ENCODE measurements at regions not wholly inside any gene's neighbourhood (a gene's known extent, or its start where the extent isn't known, plus 50 kb on each side); places are given as distances from the start of the nearest gene placed in this dataset.

GRCh38 chr5:4188704-4189103 is 593.1 kb downstream of the IRX1 start:
- no peak for DNase-seq (ENCODE audit: low spot score)

- no peak for DNase-seq (ENCODE audit: low spot score)
Measured at GRCh38 chr5:4189317-4189716, 593.7 kb downstream of the IRX1 start.

GRCh38 chr5:4191041-4191440 is 595.4 kb downstream of the IRX1 start:
- no peak for DNase-seq (ENCODE audit: low spot score)

- DNase-seq (ENCODE audit: low spot score), result no peak
Measured at GRCh38 chr5:4191703-4192102, 596.1 kb downstream of the IRX1 start.

GRCh38 chr5:4192111-4192510 is 596.5 kb downstream of the IRX1 start:
- DNase-seq (ENCODE audit: low spot score), result no peak

- DNase-seq (ENCODE audit: low spot score), result no peak
Measured at GRCh38 chr5:4196744-4197143, 601.1 kb downstream of the IRX1 start.

GRCh38 chr5:4197151-4197550 is 601.5 kb downstream of the IRX1 start:
- no peak for DNase-seq (ENCODE audit: low spot score)

- no peak for DNase-seq (ENCODE audit: low spot score)
Measured at GRCh38 chr5:4198461-4198860, 602.8 kb downstream of the IRX1 start.

- no peak for DNase-seq (ENCODE audit: low spot score)
Measured at GRCh38 chr5:4199049-4199841, 603.6 kb downstream of the IRX1 start.

- DNase-seq (ENCODE audit: low spot score), result no peak
Measured at GRCh38 chr5:4203146-4203545, 607.5 kb downstream of the IRX1 start.

- no peak for DNase-seq (ENCODE audit: low spot score)
Measured at GRCh38 chr5:4204276-4205141, 608.9 kb downstream of the IRX1 start.

GRCh38 chr5:4205398-4205797 is 609.8 kb downstream of the IRX1 start:
- DNase-seq (ENCODE audit: low spot score), result no peak

GRCh38 chr5:4206127-4206526 is 610.5 kb downstream of the IRX1 start:
- DNase-seq (ENCODE audit: low spot score), result no peak

- no peak for DNase-seq (ENCODE audit: low spot score)
Measured at GRCh38 chr5:4207486-4207885, 611.9 kb downstream of the IRX1 start.

- no peak for DNase-seq (ENCODE audit: low spot score)
Measured at GRCh38 chr5:4208537-4208936, 612.9 kb downstream of the IRX1 start.

GRCh38 chr5:4208996-4209395 is 613.4 kb downstream of the IRX1 start:
- no peak for DNase-seq (ENCODE audit: low spot score)

GRCh38 chr5:4212071-4212739 is 616.6 kb downstream of the IRX1 start:
- DNase-seq (ENCODE audit: low spot score), result no peak

GRCh38 chr5:4212981-4213819 is 617.6 kb downstream of the IRX1 start:
- DNase-seq (ENCODE audit: low spot score), result no peak

- DNase-seq (ENCODE audit: low spot score), result no peak
Measured at GRCh38 chr5:4215143-4215542, 619.5 kb downstream of the IRX1 start.

- DNase-seq (ENCODE audit: low spot score), result no peak
Measured at GRCh38 chr5:4216142-4216541, 620.5 kb downstream of the IRX1 start.

- no peak for DNase-seq (ENCODE audit: low spot score)
Measured at GRCh38 chr5:4220016-4220415, 624.4 kb downstream of the IRX1 start.

GRCh38 chr5:4221048-4221447 is 625.4 kb downstream of the IRX1 start:
- no peak for DNase-seq (ENCODE audit: low spot score)

Data from H4 (cell line).